PC-3 (cell line): ENCODE measurements at regions not wholly inside any gene's neighbourhood (a gene's known extent, or its start where the extent isn't known, plus 50 kb on each side); places are given as distances from the start of the nearest gene placed in this dataset.

Source experiments
- ATAC-seq: fragments of 200-7000 bp; cut with Tn5 transposase; 2 replicates; pipeline ENCODE4 v1.9.1; 2020; ENCODE audit warnings: mild to moderate bottlenecking, moderate library complexity
- BruUV-seq: library from RNA; stranded (reverse); fragments of 400-500 nt; replicated peaks from 2 replicates; lab custom pipeline; 2021; lab: Mats Ljungman, UMichigan
- CTCF ChIA-PET: fragments of 300-600 bp; sonication (Branson Sonifier 250); formaldehyde crosslinking; loops from one replicate; lab custom pipeline; 2022; ENCODE audit warnings: antibody characterized with exemption; lab: Charles Lee
- POLR2A ChIA-PET: fragments of 300-600 bp; sonication (Branson Sonifier 250); formaldehyde crosslinking; loops from one replicate; lab custom pipeline; 2022; ENCODE audit warnings: antibody characterized with exemption; ENCODE audit not compliant: unreplicated experiment; lab: Charles Lee
- DNase-seq: peaks from one replicate; pipeline ENCODE4 v3.0.0-alpha.2; 2015
- H2AFZ ChIP-seq: fragments of 300-600 bp; sonication (generic); 2 replicates; pipeline ENCODE4 v1.6.0; 2016; ENCODE audit warnings: antibody characterized with exemption, low read length
- H3F3A ChIP-seq: fragments of 300-600 bp; sonication (generic); one replicate; pipeline ENCODE4 v1.6.0; 2017; ENCODE audit warnings: antibody characterized with exemption, low read length, control low read depth, mild to moderate bottlenecking; ENCODE audit not compliant: unreplicated experiment
- H3K27ac ChIP-seq: fragments of 300-600 bp; sonication (generic); 2 replicates; pipeline ENCODE4 v1.5.1; 2016; ENCODE audit warnings: mild to moderate bottlenecking, low read length
- H3K27me3 ChIP-seq: fragments of 300-600 bp; sonication (generic); 2 replicates; pipeline ENCODE4 v1.6.1; 2016; ENCODE audit warnings: low read length, mixed read lengths
- H3K36me3 ChIP-seq: fragments of 300-600 bp; sonication (generic); 2 replicates; pipeline ENCODE4 v1.6.1; 2016; ENCODE audit warnings: low read depth, mixed run types, low read length, mixed read lengths
- H3K4me1 ChIP-seq: fragments of 300-600 bp; sonication (generic); 2 replicates; pipeline ENCODE4 v1.5.1; 2016; ENCODE audit warnings: low read length; ENCODE audit not compliant: insufficient read depth
- H3K4me2 ChIP-seq: fragments of 300-600 bp; sonication (generic); 2 replicates; pipeline ENCODE4 v1.6.0; 2016; ENCODE audit warnings: low read length
- H3K4me3 ChIP-seq: fragments of 300-600 bp; sonication (generic); 2 replicates; pipeline ENCODE4 v1.5.1; 2016; ENCODE audit warnings: mild to moderate bottlenecking, low read length, mixed read lengths
- H3K79me2 ChIP-seq: fragments of 300-600 bp; sonication (generic); 2 replicates; pipeline ENCODE4 v1.6.1; 2017; ENCODE audit warnings: low read length, mixed read lengths
- H3K9ac ChIP-seq: fragments of 300-600 bp; sonication (generic); 2 replicates; pipeline ENCODE4 v1.6.0; 2016; ENCODE audit warnings: mild to moderate bottlenecking, low read length
- H3K9me2 ChIP-seq: fragments of 300-600 bp; sonication (generic); replicated peaks from 2 replicates; pipeline ENCODE4 v1.6.1; 2016; ENCODE audit warnings: mixed run types, low read length, mixed read lengths
- H3K9me3 ChIP-seq: fragments of 300-600 bp; sonication (generic); 2 replicates; pipeline ENCODE4 v1.6.1; 2016; ENCODE audit warnings: low read length, mixed read lengths
- H4K20me1 ChIP-seq: fragments of 300-600 bp; sonication (generic); 2 replicates; pipeline ENCODE4 v1.6.1; 2016; ENCODE audit warnings: low read length, mixed read lengths
- EZH2 ChIP-seq: fragments of 300-600 bp; sonication (generic); IDR thresholded peaks from one replicate; pipeline ENCODE4 v1.6.1; 2017; ENCODE audit warnings: antibody characterized with exemption, mild to moderate bottlenecking, low read length; ENCODE audit not compliant: unreplicated experiment
- EZH2phosphoT487 ChIP-seq: fragments of 300-600 bp; sonication (generic); IDR thresholded peaks from 2 replicates; pipeline ENCODE4 v1.6.1; 2018; ENCODE audit warnings: mild to moderate bottlenecking, antibody characterized with exemption, low read length, borderline replicate concordance
- intact Hi-C: fragments of 100-400 bp; cut with micrococcal nuclease; formaldehyde crosslinking; loops from 2 replicates; pipeline ENCODE4 v1.9.0; 2023
- TF ChIP-seq, protein P1 (sequence below): fragments of 300-600 bp; sonication (generic); conservative IDR thresholded peaks from 2 replicates; pipeline ENCODE4 v1.5.1; 2017; ENCODE audit warnings: antibody characterized with exemption, low read depth, mild to moderate bottlenecking, low read length

GRCh38 chr1:38431535-38432376, 385.2 kb upstream of the POU3F1 start:
- Histone ChIP-seq H2AFZ (no peak overlapping the region), H3F3A (no peaks in the 10 kb centered on the region), H3K9me3 (no peaks in the 10 kb centered on the region), H3K4me3 (no peak overlapping the region), H3K27me3 (peaks cover 56% of the 10 kb centered on the region), H3K4me2 (no peak overlapping the region), H3K27ac (no peak overlapping the region), H3K9ac (no peak overlapping the region), H3K36me3 (no peaks in the 10 kb centered on the region), H3K79me2 (no peaks in the 10 kb centered on the region), H4K20me1 (no peaks in the 10 kb centered on the region), H3K9me2 (no peaks in the 10 kb centered on the region), H3K4me1 (no peaks in the 10 kb centered on the region)
- DNase-seq (no peak), ATAC-seq (no peak)
- intact Hi-C loops: no loop called here
- no TSS peak for BruUV-seq
- POLR2A ChIA-PET: no interaction called here
- no peak for TF ChIP-seq EZH2phosphoT487
- no peak for TF ChIP-seq EZH2
- TF ChIP-seq, protein P1, sequence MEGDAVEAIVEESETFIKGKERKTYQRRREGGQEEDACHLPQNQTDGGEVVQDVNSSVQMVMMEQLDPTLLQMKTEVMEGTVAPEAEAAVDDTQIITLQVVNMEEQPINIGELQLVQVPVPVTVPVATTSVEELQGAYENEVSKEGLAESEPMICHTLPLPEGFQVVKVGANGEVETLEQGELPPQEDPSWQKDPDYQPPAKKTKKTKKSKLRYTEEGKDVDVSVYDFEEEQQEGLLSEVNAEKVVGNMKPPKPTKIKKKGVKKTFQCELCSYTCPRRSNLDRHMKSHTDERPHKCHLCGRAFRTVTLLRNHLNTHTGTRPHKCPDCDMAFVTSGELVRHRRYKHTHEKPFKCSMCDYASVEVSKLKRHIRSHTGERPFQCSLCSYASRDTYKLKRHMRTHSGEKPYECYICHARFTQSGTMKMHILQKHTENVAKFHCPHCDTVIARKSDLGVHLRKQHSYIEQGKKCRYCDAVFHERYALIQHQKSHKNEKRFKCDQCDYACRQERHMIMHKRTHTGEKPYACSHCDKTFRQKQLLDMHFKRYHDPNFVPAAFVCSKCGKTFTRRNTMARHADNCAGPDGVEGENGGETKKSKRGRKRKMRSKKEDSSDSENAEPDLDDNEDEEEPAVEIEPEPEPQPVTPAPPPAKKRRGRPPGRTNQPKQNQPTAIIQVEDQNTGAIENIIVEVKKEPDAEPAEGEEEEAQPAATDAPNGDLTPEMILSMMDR: no peak
- CTCF ChIA-PET: no interaction called here

GRCh38 chr1:38430949-38431348, 384.4 kb upstream of the POU3F1 start:
- CTCF ChIA-PET: no interaction called here
- no TSS peak for BruUV-seq
- POLR2A ChIA-PET: no interaction called here

More at GRCh38 chr1:38430949-38431348, 384.4 kb upstream of the POU3F1 start:
- TF ChIP-seq EZH2 (no peak), EZH2phosphoT487 (no peak)
- TF ChIP-seq, protein P1: no peak
- no peak overlapping the region for H3K27ac ChIP-seq
- H3K4me1 ChIP-seq: no peaks in the 10 kb centered on the region
- no peaks in the 10 kb centered on the region for H3K9me3 ChIP-seq
- no peak overlapping the region for H3K4me3 ChIP-seq
- intact Hi-C loops: no loop called here
- no peaks in the 10 kb centered on the region for H3K36me3 ChIP-seq
- no peaks in the 10 kb centered on the region for H3K9me2 ChIP-seq
- H3K4me2 ChIP-seq: no peak overlapping the region
- DNase-seq (no peak), ATAC-seq (no peak)
- peaks cover 50% of the 10 kb centered on the region for H3K27me3 ChIP-seq
- H2AFZ ChIP-seq: no peak overlapping the region
- H3K79me2 ChIP-seq: no peaks in the 10 kb centered on the region
- H4K20me1 ChIP-seq: no peaks in the 10 kb centered on the region
- no peaks in the 10 kb centered on the region for H3F3A ChIP-seq
- H3K9ac ChIP-seq: no peak overlapping the region
